HepG2 (cell line): ENCODE measurements at regions not wholly inside any gene's neighbourhood (a gene's known extent, or its start where the extent isn't known, plus 50 kb on each side); places are given as distances from the start of the nearest gene placed in this dataset.

Experiments
- ATAC-seq: fragments of 200-7000 bp; cut with Tn5 transposase; 3 replicates; pipeline ENCODE4 v1.9.1; 2020; ENCODE audit warnings: mild to moderate bottlenecking, moderate library complexity
- BruUV-seq: library from RNA; stranded (reverse); fragments of 400-500 nt; replicated peaks from 2 replicates; lab custom pipeline; 2021; lab: Mats Ljungman, UMichigan
- CTCF ChIA-PET: fragments of 300-600 bp; formaldehyde crosslinking; extraction: SDS; loops from one replicate; lab custom pipeline; 2021; ENCODE audit warnings: low total read pairs, inconsistent platforms, low intra/inter-chr PET ratio; lab: Yijun Ruan, JAX
- POLR2A ChIA-PET: fragments of 350-600 bp; sonication (Branson Sonifier 250); formaldehyde crosslinking; loops from one replicate; lab custom pipeline; 2020; ENCODE audit warnings: antibody characterized with exemption, inconsistent platforms; lab: Yijun Ruan, JAX
- DNase-seq: peaks from one replicate; pipeline ENCODE4 v3.0.0-alpha.2; 2015; ENCODE audit warnings: low spot score
- FAIRE-seq: peaks from 3 replicates; lab custom pipeline; 2011; peaks lifted over from hg19 to GRCh38; lab: Jason Lieb, UNC
- H2AFZ ChIP-seq: one replicate; pipeline ENCODE4 v1.6.1; 2011; ENCODE audit warnings: low read length, inconsistent platforms
- H3K27ac ChIP-seq: fragments of 300-600 bp; 3 replicates; pipeline ENCODE4 v1.8.0; 2011; ENCODE audit warnings: mixed run types, mild to moderate bottlenecking, mixed read lengths, low read length, inconsistent platforms; ENCODE audit not compliant: insufficient read depth; ENCODE audit errors: extremely low read length
- H3K27me3 ChIP-seq, 2 experiments: fragments of 200-600 bp in 1 of 2; 2 replicates in 1 of 2; 3 replicates in 1 of 2; pipeline versions ENCODE4 v1.6.0 to v1.8.0; 2011; ENCODE audit warnings: low read length in 2 of 2, mild to moderate bottlenecking in 2 of 2, moderate library complexity in 2 of 2, inconsistent platforms in 1 of 2; ENCODE audit not compliant: insufficient read depth in 2 of 2, control insufficient read depth in 1 of 2
- H3K36me3 ChIP-seq, 2 experiments: fragments of 200-600 bp in 1 of 2; replicated peaks in 1 of 2; 2 replicates in 1 of 2; 3 replicates in 1 of 2; pipeline versions ENCODE4 v1.5.1 to v1.8.0; 2011; ENCODE audit warnings: low read length in 2 of 2, inconsistent platforms in 1 of 2; ENCODE audit not compliant: insufficient read depth in 2 of 2, control insufficient read depth in 1 of 2
- H3K4me1 ChIP-seq: 2 replicates; pipeline ENCODE4 v1.5.1; 2012; ENCODE audit warnings: low read length, inconsistent platforms; ENCODE audit not compliant: insufficient read depth
- H3K4me2 ChIP-seq: 2 replicates; pipeline ENCODE4 v1.6.0; 2011; ENCODE audit warnings: low read depth, low read length, inconsistent platforms
- H3K4me3 ChIP-seq, 3 experiments: fragments of 200-600 bp in 1 of 3; sonication (generic), shearing (Covaris generic) in 1 of 3; replicated peaks in 1 of 3; 2 replicates each; pipeline ENCODE4 v1.5.1; 2011 to 2016; ENCODE audit warnings: low read length in 3 of 3, inconsistent platforms in 2 of 3, low read depth in 2 of 3, mild to moderate bottlenecking in 2 of 3, control low read depth in 1 of 3, mixed read lengths in 1 of 3; ENCODE audit not compliant: insufficient read depth in 1 of 3
- H3K79me2 ChIP-seq: one replicate; pipeline ENCODE4 v1.6.1; 2011; ENCODE audit warnings: low read length, inconsistent platforms; ENCODE audit not compliant: insufficient read depth
- H3K9ac ChIP-seq: 2 replicates; pipeline ENCODE4 v1.6.0; 2011; ENCODE audit warnings: mild to moderate bottlenecking, low read depth, low read length, inconsistent platforms; ENCODE audit not compliant: insufficient read depth
- H3K9me3 ChIP-seq: 2 replicates; pipeline ENCODE4 v1.5.1; 2012; ENCODE audit warnings: mild to moderate bottlenecking, low read length
- H4K20me1 ChIP-seq: 2 replicates; pipeline ENCODE4 v1.6.0; 2011; ENCODE audit warnings: inconsistent platforms, mild to moderate bottlenecking, low read length, moderate library complexity; ENCODE audit not compliant: insufficient read depth
- CCAR2 ChIP-seq: fragments of 200-400 bp; formaldehyde crosslinking; optimal IDR thresholded peaks from 2 replicates; pipeline ENCODE3; 2018; ENCODE audit warnings: low read depth, mild to moderate bottlenecking, low read length, moderate library complexity
- GRHL1 ChIP-seq: sonication (generic); formaldehyde crosslinking; conservative IDR thresholded peaks from 2 replicates; pipeline ENCODE4 v1.8.0; 2022; ENCODE audit warnings: missing genetic modification reagents
- HIC2 ChIP-seq: sonication (generic); formaldehyde crosslinking; IDR thresholded peaks from 2 replicates; pipeline ENCODE4 v1.9.0; 2022; ENCODE audit warnings: low read depth, missing genetic modification reagents
- MTF1 ChIP-seq: sonication (generic); formaldehyde crosslinking; IDR thresholded peaks from 2 replicates; pipeline ENCODE4 v1.5.0; 2020; ENCODE audit warnings: missing genetic modification reagents
- NFE2L1 ChIP-seq: sonication (generic); formaldehyde crosslinking; IDR thresholded peaks from 2 replicates; pipeline ENCODE4 v1.4.0; 2020; ENCODE audit warnings: missing genetic modification reagents, mild to moderate bottlenecking, borderline replicate concordance
- POLR2G ChIP-seq: fragments of 200-400 bp; formaldehyde crosslinking; IDR thresholded peaks from 2 replicates; pipeline ENCODE4 v1.6.1; 2018; ENCODE audit warnings: mild to moderate bottlenecking, low read depth, low read length, moderate library complexity
- RBM39 ChIP-seq: fragments of 200-400 bp; formaldehyde crosslinking; IDR thresholded peaks from one replicate; pipeline ENCODE4 v1.6.1; 2018; ENCODE audit warnings: antibody characterized with exemption, mild to moderate bottlenecking, low read depth, low read length; ENCODE audit not compliant: poor library complexity, severe bottlenecking
- SNAI1 ChIP-seq: sonication (generic); formaldehyde crosslinking; IDR thresholded peaks from 2 replicates; pipeline ENCODE4 v1.5.0; 2020; ENCODE audit warnings: mild to moderate bottlenecking, missing genetic modification reagents, borderline replicate concordance
- TFDP2 ChIP-seq: sonication (generic); formaldehyde crosslinking; IDR thresholded peaks from 2 replicates; pipeline ENCODE4 v1.4.0; 2020; ENCODE audit warnings: missing genetic modification reagents
- ZNF101 ChIP-seq: sonication (generic); formaldehyde crosslinking; IDR thresholded peaks from 2 replicates; pipeline ENCODE4 v1.4.0; 2020; ENCODE audit warnings: mild to moderate bottlenecking, low read depth, missing genetic modification reagents, borderline replicate concordance
- ZNF235 ChIP-seq: sonication (generic); formaldehyde crosslinking; IDR thresholded peaks from 2 replicates; pipeline ENCODE4 v1.8.1; 2023; ENCODE audit warnings: mild to moderate bottlenecking, missing genetic modification reagents, borderline replicate concordance
- ZNF441 ChIP-seq: sonication (generic); formaldehyde crosslinking; IDR thresholded peaks from 2 replicates; pipeline ENCODE4 v1.7.0; 2021; ENCODE audit warnings: missing genetic modification reagents, borderline replicate concordance
- ZNF770 ChIP-seq: sonication (generic); formaldehyde crosslinking; IDR thresholded peaks from 2 replicates; pipeline ENCODE4 v1.5.0; 2020; ENCODE audit warnings: mild to moderate bottlenecking, missing genetic modification reagents
- ZSCAN12 ChIP-seq: sonication (generic); formaldehyde crosslinking; IDR thresholded peaks from 2 replicates; pipeline ENCODE4 v1.9.0; 2021; ENCODE audit warnings: mild to moderate bottlenecking, missing genetic modification reagents
- WGBS: methylation state at CpG from one replicate; pipeline ENCODE4 v1.1.6; 2017; ENCODE audit warnings: low lambda C conversion rate; 5-methylcytosine and 5-hydroxymethylcytosine counted together
- in situ Hi-C: cut with HindIII; loops from 2 replicates; pipeline ENCODE4 v1.10.0; 2017; ENCODE audit warnings: low pct_unique_long_range_greater_than_20kb; ENCODE audit not compliant: extremely low pct_ligation_motif_present
- intact Hi-C: fragments of 100-400 bp; cut with micrococcal nuclease; formaldehyde crosslinking; loops from one replicate; pipeline ENCODE4 v1.10.0; 2022; ENCODE audit not compliant: unreplicated experiment
- TF ChIP-seq, protein P1 (sequence below): sonication (generic); formaldehyde crosslinking; IDR thresholded peaks from 2 replicates; pipeline ENCODE4 v1.8.1; 2023; ENCODE audit warnings: mild to moderate bottlenecking, missing genetic modification reagents, borderline replicate concordance
- TF ChIP-seq, protein P2 (sequence below): sonication (generic); formaldehyde crosslinking; IDR thresholded peaks from 2 replicates; pipeline ENCODE4 v1.5.0; 2020; ENCODE audit warnings: mild to moderate bottlenecking, missing genetic modification reagents, moderate library complexity

GRCh38 chr2:140023291-140023690 is 1243.1 kb upstream of the NXPH2 start:
- no peak overlapping the region for H3K9ac ChIP-seq
- no peak overlapping the region for H2AFZ ChIP-seq
- no TSS peak for BruUV-seq
- no peak for FAIRE-seq
- H3K4me3 ChIP-seq: no peak overlapping the region
- in situ Hi-C loops: no loop called here
- CTCF ChIA-PET: no interaction called here
- H3K79me2 ChIP-seq: no peaks in the 10 kb centered on the region
- no peaks in the 10 kb centered on the region for H3K27me3 ChIP-seq
- POLR2A ChIA-PET: no interaction called here
- no peaks in the 10 kb centered on the region for H4K20me1 ChIP-seq
- DNase-seq: no peak
- WGBS: 2% methylated on average over 2 of the region's 2 CpGs
- no peak overlapping the region for H3K27ac ChIP-seq
- intact Hi-C loops: no loop called here
- no peak overlapping the region for H3K4me2 ChIP-seq
- no peaks in the 10 kb centered on the region for H3K36me3 ChIP-seq
- H3K9me3 ChIP-seq: no peaks in the 10 kb centered on the region
- ATAC-seq: no peak
- H3K4me1 ChIP-seq: no peaks in the 10 kb centered on the region
- TF ChIP-seq ZNF235 (CRISPR knock-in tag): no peak
- TF ChIP-seq MTF1 (CRISPR knock-in tag): no peak
- TF ChIP-seq HIC2 (CRISPR knock-in tag): no peak
- TF ChIP-seq ZNF441 (CRISPR knock-in tag): no peak
- no peak for TF ChIP-seq RBM39
- no peak for TF ChIP-seq GRHL1 (CRISPR knock-in tag)
- no peak for TF ChIP-seq ZSCAN12 (CRISPR knock-in tag)
- no peak for TF ChIP-seq NFE2L1 (CRISPR knock-in tag)
- TF ChIP-seq, protein P1, sequence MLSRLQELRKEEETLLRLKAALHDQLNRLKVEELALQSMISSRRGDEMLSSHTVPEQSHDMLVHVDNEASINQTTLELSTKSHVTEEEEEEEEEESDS: no peak
- TF ChIP-seq, protein P2, sequence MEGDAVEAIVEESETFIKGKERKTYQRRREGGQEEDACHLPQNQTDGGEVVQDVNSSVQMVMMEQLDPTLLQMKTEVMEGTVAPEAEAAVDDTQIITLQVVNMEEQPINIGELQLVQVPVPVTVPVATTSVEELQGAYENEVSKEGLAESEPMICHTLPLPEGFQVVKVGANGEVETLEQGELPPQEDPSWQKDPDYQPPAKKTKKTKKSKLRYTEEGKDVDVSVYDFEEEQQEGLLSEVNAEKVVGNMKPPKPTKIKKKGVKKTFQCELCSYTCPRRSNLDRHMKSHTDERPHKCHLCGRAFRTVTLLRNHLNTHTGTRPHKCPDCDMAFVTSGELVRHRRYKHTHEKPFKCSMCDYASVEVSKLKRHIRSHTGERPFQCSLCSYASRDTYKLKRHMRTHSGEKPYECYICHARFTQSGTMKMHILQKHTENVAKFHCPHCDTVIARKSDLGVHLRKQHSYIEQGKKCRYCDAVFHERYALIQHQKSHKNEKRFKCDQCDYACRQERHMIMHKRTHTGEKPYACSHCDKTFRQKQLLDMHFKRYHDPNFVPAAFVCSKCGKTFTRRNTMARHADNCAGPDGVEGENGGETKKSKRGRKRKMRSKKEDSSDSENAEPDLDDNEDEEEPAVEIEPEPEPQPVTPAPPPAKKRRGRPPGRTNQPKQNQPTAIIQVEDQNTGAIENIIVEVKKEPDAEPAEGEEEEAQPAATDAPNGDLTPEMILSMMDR (CRISPR knock-in tag): no peak
- no peak for TF ChIP-seq ZNF770 (CRISPR knock-in tag)
- no peak for TF ChIP-seq POLR2G
- TF ChIP-seq TFDP2 (CRISPR knock-in tag): no peak
- TF ChIP-seq ZNF101 (CRISPR knock-in tag): no peak
- TF ChIP-seq CCAR2: no peak
- TF ChIP-seq SNAI1 (CRISPR knock-in tag): no peak
